Chondrocyte (in vitro differentiated cells): ENCODE measurements at regions not wholly inside any gene's neighbourhood (a gene's known extent, or its start where the extent isn't known, plus 50 kb on each side); places are given as distances from the start of the nearest gene placed in this dataset.

Experiments
- DNase-seq: peaks from one replicate; pipeline ENCODE4 v3.0.0; 2021; ENCODE audit warnings: mixed read lengths, low spot score
- H3K27ac Mint-ChIP-seq: one replicate; pipeline ENCODE4 v1.8.0; 2021; ENCODE audit warnings: mild to moderate bottlenecking, moderate library complexity, mixed read lengths; ENCODE audit not compliant: unreplicated experiment
- H3K27me3 Mint-ChIP-seq: 2 replicates; pipeline ENCODE4 v1.8.0; 2021; ENCODE audit warnings: low read depth, mixed read lengths
- H3K36me3 Mint-ChIP-seq: 2 replicates; pipeline ENCODE4 v1.8.0; 2021; ENCODE audit warnings: low read depth, mixed read lengths
- H3K4me1 Mint-ChIP-seq: 2 replicates; pipeline ENCODE4 v1.8.0; 2021; ENCODE audit warnings: low read depth, mild to moderate bottlenecking, mixed read lengths
- H3K4me3 Mint-ChIP-seq: one replicate; pipeline ENCODE4 v1.8.0; 2021; ENCODE audit warnings: mild to moderate bottlenecking, moderate library complexity, mixed read lengths; ENCODE audit not compliant: unreplicated experiment
- H3K9me3 Mint-ChIP-seq: 2 replicates; pipeline ENCODE4 v1.8.0; 2021; ENCODE audit warnings: low read depth, mixed read lengths
- TF ChIP-seq, protein P1 (sequence below): fragments of 200-600 bp; sonication (generic); IDR thresholded peaks from 2 replicates; pipeline ENCODE4 v1.5.0; 2021; ENCODE audit warnings: antibody characterized with exemption, mild to moderate bottlenecking, moderate library complexity

DNA sequence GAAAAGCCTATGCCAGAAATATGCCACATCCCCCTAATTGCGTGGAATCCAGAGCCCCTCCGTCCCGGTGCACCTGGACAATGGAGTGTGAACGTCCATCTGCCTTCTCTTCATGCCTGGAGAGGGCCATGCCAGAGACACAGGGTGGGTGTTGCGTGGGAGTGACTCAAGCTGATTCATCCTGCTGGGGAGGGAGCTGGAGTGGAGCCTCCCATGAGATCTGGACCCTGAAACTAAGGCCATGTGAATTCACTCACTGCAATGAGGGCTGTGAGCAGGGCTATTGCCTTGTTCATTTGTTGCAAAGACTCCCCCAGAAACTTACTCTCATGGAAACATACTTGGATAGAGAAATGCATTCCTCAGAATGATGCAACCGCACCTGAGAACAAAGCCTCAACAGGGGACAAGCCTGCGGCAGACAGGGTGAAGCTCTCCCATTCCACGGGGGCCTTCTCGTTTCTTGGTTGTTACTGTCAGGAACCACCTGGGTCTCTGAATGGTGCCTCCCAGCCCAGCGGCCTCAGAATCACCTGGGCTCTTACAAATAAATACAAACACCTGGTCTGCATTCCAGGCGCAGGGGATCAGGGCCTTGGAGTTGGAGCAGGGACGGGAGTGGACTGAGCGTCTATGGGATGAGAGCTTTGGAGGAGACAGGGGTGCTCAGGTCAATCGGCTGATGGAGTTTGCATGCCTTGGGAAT lies 1031.2 kb downstream of the BRD1 start:
- Mint-ChIP-seq H3K9me3 (peaks cover 8% of the 10 kb centered on the region), H3K27ac (no peak overlapping the region), H3K4me1 (peaks cover 8% of the 10 kb centered on the region), H3K36me3 (no peaks in the 10 kb centered on the region), H3K27me3 (no peaks in the 10 kb centered on the region), H3K4me3 (no peak overlapping the region)
- TF ChIP-seq, protein P1, sequence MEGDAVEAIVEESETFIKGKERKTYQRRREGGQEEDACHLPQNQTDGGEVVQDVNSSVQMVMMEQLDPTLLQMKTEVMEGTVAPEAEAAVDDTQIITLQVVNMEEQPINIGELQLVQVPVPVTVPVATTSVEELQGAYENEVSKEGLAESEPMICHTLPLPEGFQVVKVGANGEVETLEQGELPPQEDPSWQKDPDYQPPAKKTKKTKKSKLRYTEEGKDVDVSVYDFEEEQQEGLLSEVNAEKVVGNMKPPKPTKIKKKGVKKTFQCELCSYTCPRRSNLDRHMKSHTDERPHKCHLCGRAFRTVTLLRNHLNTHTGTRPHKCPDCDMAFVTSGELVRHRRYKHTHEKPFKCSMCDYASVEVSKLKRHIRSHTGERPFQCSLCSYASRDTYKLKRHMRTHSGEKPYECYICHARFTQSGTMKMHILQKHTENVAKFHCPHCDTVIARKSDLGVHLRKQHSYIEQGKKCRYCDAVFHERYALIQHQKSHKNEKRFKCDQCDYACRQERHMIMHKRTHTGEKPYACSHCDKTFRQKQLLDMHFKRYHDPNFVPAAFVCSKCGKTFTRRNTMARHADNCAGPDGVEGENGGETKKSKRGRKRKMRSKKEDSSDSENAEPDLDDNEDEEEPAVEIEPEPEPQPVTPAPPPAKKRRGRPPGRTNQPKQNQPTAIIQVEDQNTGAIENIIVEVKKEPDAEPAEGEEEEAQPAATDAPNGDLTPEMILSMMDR, result no peak
- DNase-seq, result no peak

DNA sequence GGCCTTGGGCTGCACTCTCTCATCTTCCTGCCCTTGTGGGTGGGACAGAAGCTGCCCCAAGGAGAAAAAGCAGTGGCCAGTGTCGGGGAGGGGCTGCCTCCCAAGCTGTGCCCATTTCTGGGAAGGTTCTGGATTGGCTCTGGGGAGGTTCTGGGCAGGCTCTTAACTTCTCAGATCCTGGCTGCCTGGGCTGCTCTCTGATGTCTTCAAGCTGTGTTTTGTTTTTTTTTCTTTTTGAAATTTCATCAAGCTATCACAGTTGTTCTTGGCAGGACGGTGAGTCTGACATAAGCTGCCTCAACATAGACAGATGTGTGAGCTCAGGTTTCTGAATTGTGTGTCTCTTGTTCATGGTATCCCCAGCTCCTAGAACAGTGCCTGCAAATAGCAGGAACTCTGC lies 1032.0 kb downstream of the BRD1 start:
- peaks cover 8% of the 10 kb centered on the region for H3K4me1 Mint-ChIP-seq
- no peak overlapping the region for H3K27ac Mint-ChIP-seq
- no peak overlapping the region for H3K4me3 Mint-ChIP-seq
- TF ChIP-seq, protein P1, result no peak
- peaks cover 8% of the 10 kb centered on the region for H3K9me3 Mint-ChIP-seq
- H3K36me3 Mint-ChIP-seq, result no peaks in the 10 kb centered on the region
- no peaks in the 10 kb centered on the region for H3K27me3 Mint-ChIP-seq
- no peak for DNase-seq

DNA sequence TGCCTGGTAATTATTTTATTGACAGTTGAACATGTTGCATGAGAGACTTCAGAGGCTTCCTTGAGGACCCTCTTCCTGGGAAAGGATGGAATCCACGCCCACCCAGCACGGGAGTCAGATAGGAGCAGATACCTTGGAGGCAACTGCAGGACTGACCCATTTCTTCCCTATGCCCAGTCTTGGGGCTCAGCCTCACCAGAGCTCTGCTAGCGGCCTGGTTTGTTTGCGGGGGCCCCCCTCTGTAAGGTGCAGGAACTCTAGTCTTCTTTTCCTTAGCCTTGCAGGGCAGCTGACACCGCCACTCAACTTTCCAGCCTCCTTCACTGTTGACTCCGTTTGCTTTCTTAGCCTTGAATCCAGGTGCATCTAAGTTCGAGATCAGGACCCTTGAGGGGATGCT lies 1032.8 kb downstream of the BRD1 start:
- Mint-ChIP-seq H3K27me3 (no peaks in the 10 kb centered on the region), H3K4me3 (no peak overlapping the region), H3K4me1 (peaks cover 8% of the 10 kb centered on the region), H3K9me3 (peaks cover 8% of the 10 kb centered on the region), H3K36me3 (no peaks in the 10 kb centered on the region), H3K27ac (no peak overlapping the region)
- TF ChIP-seq, protein P1, result no peak
- DNase-seq, result no peak

DNA sequence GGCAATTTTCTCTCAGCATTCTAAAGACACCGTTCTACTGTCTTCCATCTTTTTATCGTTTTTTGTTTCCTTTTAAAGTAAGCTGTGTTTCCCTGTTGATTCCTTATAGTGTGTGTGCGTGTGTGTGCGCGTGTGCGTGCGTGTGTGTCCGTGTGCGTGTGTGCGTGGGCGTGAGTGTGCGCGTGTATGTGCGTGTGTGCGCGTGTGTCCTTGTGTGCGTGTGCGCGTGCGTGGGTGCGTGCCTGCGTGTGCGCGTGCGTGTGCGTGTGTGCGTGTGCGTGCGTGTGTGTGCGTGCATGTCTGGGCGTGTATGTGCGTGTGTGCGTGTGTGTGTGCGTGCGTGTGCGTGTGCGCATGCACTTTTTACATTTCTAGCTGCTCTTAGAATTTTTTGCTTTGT lies 1033.7 kb downstream of the BRD1 start:
- TF ChIP-seq, protein P1, result no peak
- H3K27ac Mint-ChIP-seq, result no peak overlapping the region
- no peak for DNase-seq
- H3K9me3 Mint-ChIP-seq, result peaks cover 8% of the 10 kb centered on the region
- H3K36me3 Mint-ChIP-seq, result no peaks in the 10 kb centered on the region
- H3K27me3 Mint-ChIP-seq, result no peaks in the 10 kb centered on the region
- peaks cover 8% of the 10 kb centered on the region for H3K4me1 Mint-ChIP-seq
- H3K4me3 Mint-ChIP-seq, result no peak overlapping the region

DNA sequence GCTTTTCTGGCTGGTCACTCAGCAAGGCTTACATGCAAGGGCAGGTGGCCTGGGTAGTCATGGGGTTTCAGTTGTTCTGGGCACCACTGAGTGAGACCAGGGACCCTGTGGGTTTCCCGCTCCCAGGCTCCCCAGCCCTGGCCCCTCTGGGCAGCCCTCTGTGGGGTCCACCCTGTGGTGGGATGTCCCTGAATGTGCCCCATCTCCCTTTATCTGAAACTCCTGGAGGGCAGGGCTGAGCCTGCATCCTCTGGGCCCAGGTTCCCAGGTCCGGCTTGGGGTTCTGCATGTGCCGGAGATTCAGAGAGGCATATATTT lies 1041.0 kb downstream of the BRD1 start:
- no peak for DNase-seq
- TF ChIP-seq, protein P1, result no peak
- H3K4me3 Mint-ChIP-seq, result no peak overlapping the region
- H3K9me3 Mint-ChIP-seq, result no peaks in the 10 kb centered on the region
- no peaks in the 10 kb centered on the region for H3K4me1 Mint-ChIP-seq
- no peaks in the 10 kb centered on the region for H3K27me3 Mint-ChIP-seq
- no peaks in the 10 kb centered on the region for H3K36me3 Mint-ChIP-seq
- no peak overlapping the region for H3K27ac Mint-ChIP-seq
